Thymus (tissue), 11 donors: ENCODE measurements at regions not wholly inside any gene's neighbourhood (a gene's known extent, or its start where the extent isn't known, plus 50 kb on each side); places are given as distances from the start of the nearest gene placed in this dataset.
"Not testable (repeated sequence)": the region's sequence is repeated elsewhere in the genome, so short reads cannot be mapped to it uniquely, and the experiment has no call there.

ENCODE experiments used
- DNase-seq, 9 donors: peaks; one replicate each; pipeline ENCODE4 v3.0.0-alpha.2; 2013; ENCODE audit warnings: low spot score in 9 of 9, low read depth in 6 of 9, missing footprints in 1 of 9
- H3K27ac ChIP-seq, 2 donors: one replicate each; pipeline ENCODE4 v1.5.1; 2013; ENCODE audit warnings: control low read depth in 1 of 2, low read depth in 1 of 2, low read length in 1 of 2, mild to moderate bottlenecking in 1 of 2, moderate library complexity in 1 of 2
- H3K27me3 ChIP-seq, 2 donors: one replicate each; pipeline ENCODE4 v1.5.1; 2013; ENCODE audit warnings: low read length in 1 of 2; ENCODE audit not compliant: control insufficient read depth in 2 of 2, insufficient read depth in 1 of 2
- H3K36me3 ChIP-seq, 2 donors: one replicate each; pipeline ENCODE4 v1.5.1; 2013; ENCODE audit warnings: low read length in 1 of 2, mild to moderate bottlenecking in 1 of 2, moderate library complexity in 1 of 2; ENCODE audit not compliant: control insufficient read depth in 2 of 2, insufficient read depth in 2 of 2
- H3K4me1 ChIP-seq, 2 donors: one replicate each; pipeline ENCODE4 v1.5.1; 2013; ENCODE audit warnings: low read length in 2 of 2; ENCODE audit not compliant: control insufficient read depth in 2 of 2, insufficient read depth in 2 of 2
- H3K4me3 ChIP-seq, 2 donors: one replicate each; pipeline ENCODE4 v1.5.1; 2013; ENCODE audit warnings: low read length in 2 of 2, control low read depth in 1 of 2, mild to moderate bottlenecking in 1 of 2
- H3K9me3 ChIP-seq, 2 donors: one replicate each; pipeline ENCODE4 v1.5.1; 2013; ENCODE audit warnings: low read length in 1 of 2, mild to moderate bottlenecking in 1 of 2; ENCODE audit not compliant: control insufficient read depth in 2 of 2, insufficient read depth in 1 of 2
- WGBS: extraction: QIAGEN DNeasy Blood & Tissue Kit; methylation state at CpG from one replicate; pipeline ENCODE4 v1.1.7; 2013; 5-methylcytosine and 5-hydroxymethylcytosine counted together
- donor health status: healthy.

DNA sequence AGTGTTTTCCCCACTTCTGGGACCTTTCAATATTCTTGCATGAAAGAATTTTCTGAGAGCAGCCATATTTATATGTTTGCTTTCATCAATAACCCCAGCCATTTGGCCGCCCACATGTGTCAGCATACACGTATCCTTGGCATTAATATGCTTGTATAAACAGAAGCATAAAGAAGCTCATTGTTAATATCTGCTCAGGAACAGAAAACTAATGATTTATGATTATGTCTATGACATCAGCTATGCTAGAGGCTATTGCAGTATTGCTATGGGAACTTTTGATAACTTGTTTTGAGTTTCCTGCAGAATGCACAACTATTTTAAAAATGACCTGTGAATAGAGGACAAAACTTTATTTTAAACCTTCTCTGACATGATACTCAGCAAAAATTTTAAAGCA lies 300.9 kb upstream of the MTPN start:
- no peak for DNase-seq
- whole genome bisulfite sequencing, result 87% methylated on average over 2 of the region's 2 CpGs
- H3K27ac ChIP-seq, result no peak overlapping the region
- H3K36me3 ChIP-seq, result no peaks in the 10 kb centered on the region
- H3K4me3 ChIP-seq, result no peak overlapping the region
- H3K4me1 ChIP-seq, result no peaks in the 10 kb centered on the region
- H3K27me3 ChIP-seq, result no peaks in the 10 kb centered on the region
- no peaks in the 10 kb centered on the region for H3K9me3 ChIP-seq

DNA sequence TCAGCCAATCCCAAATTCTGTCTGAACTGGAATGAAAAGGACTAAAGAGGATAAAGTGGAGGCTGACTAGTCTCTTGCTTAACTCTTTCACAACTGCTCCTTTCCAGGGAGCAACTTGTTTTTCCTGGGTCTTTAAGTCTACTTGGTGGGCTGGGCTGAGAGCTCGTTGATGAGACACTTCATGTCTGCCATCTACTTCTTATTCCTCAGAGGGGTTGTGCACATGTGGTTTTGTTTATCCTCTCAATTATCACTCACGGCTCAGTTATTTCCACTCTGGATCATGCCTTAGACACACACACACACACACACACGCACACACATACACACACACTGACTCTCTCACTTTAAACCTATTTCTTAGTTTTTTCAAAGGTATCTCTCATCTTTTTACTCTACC lies 298.6 kb upstream of the MTPN start:
- H3K27ac ChIP-seq, result no peak overlapping the region
- no peak for DNase-seq
- H3K36me3 ChIP-seq, result no peaks in the 10 kb centered on the region
- H3K27me3 ChIP-seq, result no peaks in the 10 kb centered on the region
- no peaks in the 10 kb centered on the region for H3K9me3 ChIP-seq
- WGBS, result 66% methylated on average over 3 of the region's 3 CpGs
- H3K4me1 ChIP-seq, result no peaks in the 10 kb centered on the region
- no peak overlapping the region for H3K4me3 ChIP-seq

GRCh38 chr7:136274636-136275345 lies 297.6 kb upstream of the MTPN start:
- no peaks in the 10 kb centered on the region for H3K27me3 ChIP-seq
- H3K27ac ChIP-seq, result no peak overlapping the region
- DNase-seq, result no peak
- no peak overlapping the region for H3K4me3 ChIP-seq
- H3K36me3 ChIP-seq, result no peaks in the 10 kb centered on the region
- H3K4me1 ChIP-seq, result no peaks in the 10 kb centered on the region
- no peaks in the 10 kb centered on the region for H3K9me3 ChIP-seq
- WGBS, result 89% methylated on average over 1 of the region's 1 CpG

- Histone ChIP-seq H3K36me3 (no peaks in the 10 kb centered on the region), H3K27me3 (no peaks in the 10 kb centered on the region), H3K9me3 (no peaks in the 10 kb centered on the region), H3K4me1 (no peaks in the 10 kb centered on the region), H3K4me3 (no peak overlapping the region), H3K27ac (no peak overlapping the region)
- no peak for DNase-seq
- WGBS, result 92% methylated on average over 2 of the region's 2 CpGs
Observed at GRCh38 chr7:136272934-136273333, 295.8 kb upstream of the MTPN start.

GRCh38 chr7:136267822-136268221 lies 290.7 kb upstream of the MTPN start:
- H3K27me3 ChIP-seq, result no peaks in the 10 kb centered on the region
- H3K36me3 ChIP-seq, result no peaks in the 10 kb centered on the region
- H3K27ac ChIP-seq, result no peak overlapping the region
- no peak for DNase-seq
- H3K9me3 ChIP-seq, result peaks cover 0 to 4% of the 10 kb centered on the region in 2 donors
- H3K4me3 ChIP-seq, result no peak overlapping the region
- WGBS, result 94% methylated on average over 2 of the region's 2 CpGs
- H3K4me1 ChIP-seq, result no peaks in the 10 kb centered on the region

GRCh38 chr7:136266457-136266856 lies 289.3 kb upstream of the MTPN start:
- DNase-seq, result no peak
- Histone ChIP-seq H3K4me1 (no peaks in the 10 kb centered on the region), H3K27me3 (no peaks in the 10 kb centered on the region), H3K9me3 (peaks cover 0 to 4% of the 10 kb centered on the region in 2 donors), H3K4me3 (no peak overlapping the region), H3K36me3 (no peaks in the 10 kb centered on the region), H3K27ac (no peak overlapping the region)

- H3K4me3 ChIP-seq, DNase-seq, H3K9me3 ChIP-seq, H3K27ac ChIP-seq, H3K36me3 ChIP-seq, H3K4me1 ChIP-seq, H3K27me3 ChIP-seq: not testable (repeated sequence)
- WGBS, result 71% methylated on average over 5 of the region's 5 CpGs
Observed at GRCh38 chr7:136264304-136264703, 287.1 kb upstream of the MTPN start.

GRCh38 chr7:136263112-136263860 lies 286.1 kb upstream of the MTPN start:
- H3K4me3 ChIP-seq, H3K27ac ChIP-seq, H3K36me3 ChIP-seq, H3K27me3 ChIP-seq, H3K4me1 ChIP-seq, DNase-seq, H3K9me3 ChIP-seq: not testable (repeated sequence)
- 72% methylated on average over 4 of the region's 4 CpGs for WGBS

DNA sequence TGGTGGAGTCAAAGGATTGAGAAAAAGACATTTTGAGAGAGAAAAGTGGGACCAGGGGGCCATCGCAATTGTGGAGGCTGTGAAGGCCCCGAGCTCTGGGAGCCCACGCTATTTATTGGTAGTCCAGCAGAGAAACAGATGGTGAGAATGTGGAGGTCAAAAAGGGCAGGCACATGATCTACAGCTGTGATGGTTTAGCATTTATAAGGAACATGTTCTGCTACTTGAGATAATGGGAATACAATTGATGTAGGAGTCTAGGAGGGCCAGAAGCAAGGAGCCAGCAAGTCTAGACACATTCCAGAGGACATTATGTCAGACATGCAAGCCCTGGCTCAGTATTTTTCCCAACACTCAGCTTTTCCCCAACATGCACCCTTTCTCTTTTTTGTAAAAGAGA lies 283.4 kb upstream of the MTPN start:
- H3K9me3 ChIP-seq, H3K27me3 ChIP-seq, H3K4me3 ChIP-seq, H3K4me1 ChIP-seq, H3K27ac ChIP-seq, H3K36me3 ChIP-seq, DNase-seq: not testable (repeated sequence)
- 97% methylated on average over 3 of the region's 3 CpGs for WGBS
